ENCODE measurements at regions not wholly inside any gene's neighbourhood (a gene's known extent, or its start where the extent isn't known, plus 50 kb on each side); places are given as distances from the start of the nearest gene placed in this dataset.
"Not testable (repeated sequence)": the region's sequence is repeated elsewhere in the genome, so short reads cannot be mapped to it uniquely, and the experiment has no call there.

DNA sequence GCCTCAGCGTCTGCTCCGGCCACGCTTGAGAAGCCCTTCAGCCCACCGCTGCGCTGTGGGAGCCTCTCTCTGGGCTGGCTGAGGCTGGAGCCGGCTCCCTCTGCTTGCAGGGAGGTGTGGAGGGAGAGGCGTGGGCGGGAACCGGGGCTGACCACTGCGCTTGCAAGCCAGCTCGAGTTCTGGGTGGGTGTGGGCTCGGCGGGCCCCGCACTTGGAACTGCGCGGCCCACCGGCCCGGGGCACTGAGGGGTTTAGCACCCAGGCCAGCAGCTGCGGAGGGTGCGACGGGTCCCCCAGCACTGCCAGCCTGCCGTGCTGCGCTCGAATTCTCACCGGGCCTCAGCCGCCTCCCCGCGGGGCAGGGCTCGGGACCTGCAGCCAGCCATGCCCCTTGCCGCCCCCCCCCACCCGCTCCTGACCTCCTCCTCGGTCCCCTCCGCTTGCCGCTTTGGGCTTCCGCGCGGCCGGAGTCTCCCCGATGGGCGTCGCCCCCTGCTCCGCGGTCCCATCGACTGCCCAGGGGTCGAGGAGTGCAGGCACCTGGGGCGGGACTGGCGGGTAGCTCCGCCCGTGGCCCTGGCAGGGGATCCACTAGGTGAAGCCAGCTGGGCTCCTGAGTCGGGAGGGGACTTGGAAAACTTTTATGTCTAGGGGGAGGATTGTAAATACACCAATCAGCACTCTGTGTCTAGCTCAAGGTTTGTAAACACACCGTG is 106.7 kb downstream of the RAP2B start:
- no peak for DNase-seq (ENCODE audit: low spot score)

DNA sequence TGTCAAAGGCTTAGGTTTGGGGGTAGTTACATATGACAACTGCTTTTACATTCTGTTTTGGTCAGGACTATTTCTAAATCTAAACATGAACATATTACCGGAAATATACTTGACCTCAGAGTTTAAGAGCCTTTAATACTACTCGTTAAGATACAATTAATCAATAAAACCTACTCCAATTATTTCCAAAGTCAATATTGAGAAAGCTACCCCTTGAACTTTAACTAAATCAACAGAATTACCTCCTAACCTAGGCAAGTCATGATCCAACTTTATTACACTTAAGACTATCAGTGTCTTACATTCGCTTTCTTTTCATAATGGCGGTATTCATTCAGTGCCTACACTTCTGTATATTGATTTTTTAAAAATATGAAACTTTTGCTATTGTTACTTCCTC is 107.7 kb downstream of the RAP2B start:
- DNase-seq (ENCODE audit: low spot score): no peak

DNA sequence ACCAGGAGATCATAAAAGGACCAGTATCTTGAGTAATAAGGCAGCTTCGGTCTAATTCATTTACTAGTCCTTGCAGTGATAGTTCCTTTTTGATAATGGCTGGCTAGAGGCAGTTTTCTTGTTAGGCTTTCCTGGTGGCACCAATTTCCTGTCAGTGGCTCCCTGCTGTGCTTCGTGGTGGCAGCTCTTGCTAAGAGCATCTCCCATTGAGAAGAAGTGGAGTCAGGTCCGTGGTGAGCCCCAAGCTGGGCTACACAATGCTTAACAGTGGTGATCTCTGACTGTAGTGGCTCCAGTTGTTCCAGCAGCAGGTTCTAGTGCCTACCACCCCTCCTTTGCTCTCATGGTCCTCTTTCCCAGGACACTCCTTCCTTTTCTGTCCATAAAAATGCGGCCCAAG is 111.2 kb downstream of the RAP2B start:
- DNase-seq (ENCODE audit: low spot score): no peak

DNA sequence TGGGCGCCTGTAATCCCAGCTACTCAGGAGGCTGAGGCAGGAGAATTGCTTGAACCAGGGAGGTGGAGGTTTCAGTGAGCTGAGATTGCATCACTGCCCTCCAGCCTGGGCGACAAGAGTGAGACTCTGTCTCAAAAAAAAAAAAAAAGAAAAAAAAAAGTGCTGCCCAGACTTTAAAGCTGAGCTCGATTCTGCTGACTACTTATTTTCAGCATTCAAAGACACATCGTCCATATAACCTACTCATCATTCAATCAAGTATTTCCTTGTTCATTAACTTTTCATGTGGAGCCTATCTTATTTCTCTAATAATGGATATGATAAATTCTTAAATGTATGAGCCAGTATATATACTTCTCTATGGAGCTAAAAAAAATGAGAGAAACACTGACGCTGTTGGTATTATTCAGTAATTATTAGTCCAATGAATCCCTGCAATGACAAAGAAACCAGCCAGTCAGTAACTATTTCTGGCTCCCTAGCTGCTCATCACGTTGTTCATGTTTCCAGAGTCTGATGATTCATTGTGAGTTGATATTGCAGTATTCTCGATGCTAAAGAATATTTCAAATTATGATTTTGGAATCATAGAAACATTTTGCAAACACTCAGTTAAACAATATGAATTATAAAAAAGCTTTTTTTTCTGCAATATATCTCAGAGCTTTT is 111.9 kb downstream of the RAP2B start:
- peak; percentile 50 for DNase-seq (ENCODE audit: low spot score)

DNA sequence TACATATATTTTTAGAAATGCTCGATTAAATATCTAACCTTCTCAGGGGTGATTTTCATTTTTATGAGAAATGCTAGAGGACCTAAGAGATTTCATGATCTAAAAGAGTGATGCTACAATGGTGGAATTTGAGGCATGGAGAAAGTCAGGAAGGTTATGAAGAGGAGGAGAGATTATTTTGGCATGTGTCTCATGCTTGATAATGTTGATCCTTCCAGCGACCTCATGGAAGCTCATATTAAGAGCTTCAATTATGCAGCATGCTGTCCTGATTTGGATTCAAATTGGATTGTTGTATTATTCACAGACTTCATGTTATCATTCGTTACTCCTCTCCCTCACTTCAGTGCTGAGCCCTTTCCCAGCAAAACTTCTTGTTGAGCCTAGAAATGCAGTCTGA is 112.5 kb downstream of the RAP2B start:
- DNase-seq (ENCODE audit: low spot score): no peak

DNA sequence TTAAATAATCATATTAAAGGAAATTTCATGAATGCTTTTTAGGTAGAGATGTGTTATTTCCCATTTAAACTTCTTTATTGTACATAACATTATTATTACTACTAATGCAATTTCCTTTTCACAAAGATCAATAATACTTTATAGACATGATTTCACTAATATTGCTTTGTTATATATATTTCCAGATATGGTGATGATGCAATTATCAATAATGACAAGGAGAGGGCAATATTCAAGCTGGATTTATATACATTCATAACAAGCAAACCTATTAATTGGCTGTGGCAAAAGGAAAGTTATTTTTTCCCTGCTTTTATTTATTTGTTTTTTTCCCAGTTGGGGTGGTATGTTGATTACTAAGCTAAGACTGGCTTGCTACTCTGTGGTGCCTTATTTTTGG is 113.5 kb downstream of the RAP2B start:
- DNase-seq (ENCODE audit: low spot score): no peak

DNA sequence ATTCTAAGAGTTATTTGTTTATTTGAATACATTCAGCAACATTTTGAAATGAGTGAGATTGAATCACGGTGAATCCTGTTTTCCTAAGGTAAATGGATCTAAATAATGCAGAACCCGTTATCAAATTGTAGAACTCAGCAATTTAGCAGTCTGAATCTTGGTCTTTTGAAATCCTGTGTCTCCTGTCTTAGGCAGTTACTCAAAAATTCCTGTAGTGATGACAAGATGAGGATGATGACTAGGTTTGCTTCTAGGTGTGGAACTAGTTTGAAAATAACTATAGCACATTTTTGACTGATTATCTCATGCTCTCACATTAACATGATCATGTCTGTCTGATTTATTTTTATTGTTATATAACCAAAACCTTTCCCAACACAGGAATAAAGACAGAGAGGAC is 115.0 kb downstream of the RAP2B start:
- peak; percentile 11 for DNase-seq (ENCODE audit: low spot score)

DNA sequence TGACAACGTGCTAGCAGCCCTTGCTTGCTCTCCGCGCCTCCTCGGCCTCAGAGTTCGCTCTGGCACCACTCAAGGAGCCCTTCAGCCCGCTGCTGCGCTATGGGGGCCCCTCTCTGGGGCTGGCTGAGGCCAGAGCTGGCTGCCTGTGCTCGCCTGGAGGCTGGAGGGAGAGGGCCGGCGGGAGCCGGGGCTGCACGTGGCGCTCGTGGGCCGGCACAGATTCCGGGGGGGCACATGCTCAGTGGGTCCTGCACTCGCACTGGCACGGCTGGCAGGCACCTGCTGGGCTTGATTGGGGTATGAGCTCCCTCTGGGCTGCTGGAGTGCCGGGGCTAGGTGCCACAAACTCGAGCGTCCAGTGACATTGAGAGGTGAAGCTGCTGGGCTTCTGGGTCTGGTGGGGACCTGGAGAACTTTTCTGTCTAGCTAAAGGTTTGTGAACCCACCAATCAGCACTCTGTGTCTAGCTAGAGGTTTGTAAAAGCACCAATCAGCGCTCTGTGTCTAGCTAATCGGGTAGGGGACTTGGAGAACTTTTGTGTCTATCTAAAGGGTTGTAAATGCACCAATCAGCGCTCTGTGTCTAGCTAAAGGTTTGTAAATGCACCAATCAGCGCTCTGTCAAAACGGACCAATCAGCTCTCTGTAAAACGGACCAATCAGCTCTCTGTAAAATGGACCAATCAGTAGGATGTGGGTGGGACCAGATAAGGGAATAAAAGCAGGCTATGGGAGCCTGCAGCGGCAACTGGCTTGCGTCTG is 119.4 kb downstream of the RAP2B start:
- DNase-seq (ENCODE audit: low spot score): not testable (repeated sequence)

DNA sequence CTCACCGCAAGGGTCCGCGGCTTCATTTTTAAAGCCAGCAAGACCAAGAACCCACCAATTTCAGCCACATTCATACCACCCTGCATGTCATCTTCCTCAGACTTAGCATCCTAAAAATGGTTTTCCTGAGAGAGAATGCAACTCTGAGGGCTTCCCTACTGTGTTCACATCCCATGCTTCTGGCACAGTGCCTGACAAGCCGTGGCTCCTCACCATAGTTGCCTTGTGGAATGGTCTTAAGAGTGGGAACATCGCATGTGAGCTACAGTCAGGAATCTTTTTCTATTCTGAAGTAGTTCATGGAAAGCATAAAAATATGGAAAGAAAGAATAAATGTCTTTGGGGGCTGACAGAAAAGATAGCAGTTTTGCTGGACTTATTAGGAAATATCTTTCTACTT is 120.3 kb downstream of the RAP2B start:
- DNase-seq (ENCODE audit: low spot score): no peak

DNA sequence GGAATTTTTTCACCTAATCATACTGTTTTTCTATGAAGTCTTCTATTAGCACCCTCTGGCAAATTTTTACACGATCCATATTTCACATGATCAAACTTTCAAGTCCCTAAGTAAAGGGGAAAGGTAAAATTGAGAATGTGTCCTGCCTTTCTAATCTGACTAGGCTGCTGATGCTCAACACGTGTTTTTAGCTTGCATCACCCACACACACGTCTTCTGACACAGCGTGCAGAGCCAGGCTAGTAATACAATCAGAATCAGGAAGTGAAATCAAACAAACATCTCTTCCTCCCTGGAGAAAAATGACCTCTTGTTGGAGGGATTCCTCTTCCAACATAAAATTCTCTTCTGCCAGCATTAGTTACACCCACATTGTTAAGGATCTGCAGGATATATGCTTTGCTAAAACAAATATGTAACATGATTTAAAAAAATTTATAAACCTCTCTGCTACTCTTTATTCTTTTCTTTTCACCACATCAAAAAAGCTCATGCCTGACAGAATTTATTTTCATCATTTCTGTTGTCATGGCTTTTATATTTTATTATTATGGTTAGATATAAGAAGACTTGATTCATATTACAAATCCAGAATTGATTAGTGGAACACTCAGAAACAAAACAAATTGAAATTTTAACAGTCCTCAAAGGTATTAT is 122.4 kb downstream of the RAP2B start:
- peak; percentile 81 for DNase-seq (ENCODE audit: low spot score)

DNA sequence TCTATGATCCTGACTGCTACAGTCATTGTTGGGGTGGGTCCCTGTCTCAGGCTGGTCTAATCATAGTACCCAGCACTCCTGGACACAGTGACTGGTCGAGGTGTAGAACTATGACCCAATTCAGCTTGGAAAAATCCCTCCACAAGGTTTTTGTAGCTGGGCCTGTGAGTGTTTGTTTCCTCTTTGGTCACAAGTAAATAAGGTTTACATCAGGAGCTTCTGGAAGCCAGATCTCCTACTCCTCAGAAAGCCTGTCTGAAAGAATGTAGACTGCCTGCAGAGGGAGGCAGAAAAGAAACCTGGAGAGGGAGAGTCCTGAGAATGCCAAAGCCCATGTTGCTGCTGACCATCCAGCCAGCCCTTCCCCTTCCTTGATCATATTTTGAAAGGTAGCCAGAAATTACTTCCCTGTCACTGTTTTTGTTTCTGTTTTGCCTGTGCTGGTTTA is 123.2 kb downstream of the RAP2B start:
- peak; percentile 48 for DNase-seq (ENCODE audit: low spot score)

DNA sequence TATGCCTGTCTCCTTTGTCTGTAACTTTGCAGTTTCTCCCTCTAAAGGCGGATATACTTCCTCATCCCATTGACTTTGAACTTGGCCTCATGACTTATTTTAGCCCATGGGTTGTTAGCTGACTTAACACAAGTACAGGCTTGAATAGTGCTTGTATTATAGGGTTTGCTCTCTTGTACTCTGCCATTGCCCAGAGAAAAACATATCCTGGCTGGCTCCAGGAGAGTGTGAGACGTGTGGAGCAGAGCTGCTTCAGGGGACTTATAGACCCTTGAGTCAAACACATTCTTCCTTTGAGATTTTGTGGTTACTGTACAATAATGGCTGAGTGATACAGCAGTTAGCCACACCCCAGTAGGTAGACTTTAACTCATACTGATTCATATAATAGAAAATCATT is 124.0 kb downstream of the RAP2B start:
- no peak for DNase-seq (ENCODE audit: low spot score)

DNA sequence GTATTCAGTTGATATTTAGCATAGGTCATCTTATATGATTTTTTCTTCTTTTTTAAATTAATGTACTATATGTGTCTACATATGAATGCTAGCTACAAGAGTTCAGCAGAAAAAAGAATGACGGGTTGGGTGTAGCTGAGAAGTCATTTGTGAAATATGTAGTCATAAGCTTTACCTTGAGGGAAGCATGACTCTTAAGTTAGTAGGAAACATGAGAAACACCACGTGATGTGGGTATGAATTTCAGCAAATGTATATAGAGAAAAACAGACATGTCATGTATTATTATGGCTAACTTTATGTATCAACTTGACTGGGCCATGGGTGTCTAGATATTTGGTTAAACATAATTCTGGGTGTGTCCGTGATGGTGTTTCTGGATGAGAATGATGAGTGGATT is 125.0 kb downstream of the RAP2B start:
- DNase-seq (ENCODE audit: low spot score): no peak

DNA sequence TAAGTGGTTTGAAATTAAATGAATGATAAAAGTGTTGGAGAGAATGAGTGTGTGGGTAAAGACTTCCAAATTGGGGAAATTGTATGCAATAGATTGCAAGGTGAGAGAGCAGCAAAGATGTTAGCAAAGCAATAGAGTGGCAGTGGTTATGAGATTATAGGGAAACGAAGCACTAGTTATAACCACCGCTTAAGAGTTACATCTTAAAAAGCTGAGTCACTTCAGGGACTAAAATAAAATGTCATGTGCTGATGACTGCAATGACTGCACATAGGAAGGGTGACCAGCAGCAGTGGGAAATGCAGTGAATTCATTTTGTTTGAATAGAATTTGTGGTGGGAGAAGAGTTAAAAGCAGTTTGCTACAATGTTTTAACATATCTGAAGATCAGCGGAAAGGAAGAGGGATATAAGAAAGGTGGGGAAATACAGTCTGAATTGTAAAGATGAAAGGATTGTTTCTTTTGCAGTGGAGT is 127.3 kb downstream of the RAP2B start:
- DNase-seq (ENCODE audit: low spot score): peak; percentile 41

DNA sequence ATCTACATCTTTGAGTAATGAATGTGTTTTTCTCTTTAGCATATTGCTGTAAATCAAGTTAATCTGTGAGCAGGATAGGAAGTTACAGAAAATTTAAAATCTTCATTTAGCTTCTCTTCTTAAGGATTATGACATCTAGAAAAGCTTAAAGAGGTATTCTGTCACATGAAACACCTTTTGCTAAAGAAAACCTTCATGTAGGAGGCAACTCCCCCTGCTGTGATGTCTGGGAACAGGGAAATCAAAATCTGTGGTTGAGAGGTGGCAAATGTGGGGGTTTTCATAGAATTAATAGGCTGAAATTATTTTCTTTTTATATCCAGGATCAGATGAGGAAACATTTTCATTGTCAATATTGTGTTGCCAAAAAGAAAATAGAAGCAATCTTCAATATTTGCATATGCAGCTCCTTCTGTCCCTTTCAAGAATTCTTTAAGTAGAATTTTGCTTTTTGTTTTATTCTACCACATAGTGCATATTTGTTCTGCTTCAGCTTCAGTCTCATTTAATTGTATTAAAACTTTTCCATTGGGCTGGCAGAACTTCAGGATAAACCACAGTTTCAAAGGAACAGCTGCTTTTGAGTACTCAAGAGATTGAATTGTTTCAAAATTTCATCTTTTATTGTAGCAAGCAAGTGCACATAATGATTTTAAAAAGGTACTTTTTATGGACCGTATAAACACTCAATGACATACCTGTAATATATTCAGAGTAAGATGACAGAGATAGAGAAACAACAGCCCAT is 128.4 kb downstream of the RAP2B start:
- DNase-seq (ENCODE audit: low spot score): no peak

DNA sequence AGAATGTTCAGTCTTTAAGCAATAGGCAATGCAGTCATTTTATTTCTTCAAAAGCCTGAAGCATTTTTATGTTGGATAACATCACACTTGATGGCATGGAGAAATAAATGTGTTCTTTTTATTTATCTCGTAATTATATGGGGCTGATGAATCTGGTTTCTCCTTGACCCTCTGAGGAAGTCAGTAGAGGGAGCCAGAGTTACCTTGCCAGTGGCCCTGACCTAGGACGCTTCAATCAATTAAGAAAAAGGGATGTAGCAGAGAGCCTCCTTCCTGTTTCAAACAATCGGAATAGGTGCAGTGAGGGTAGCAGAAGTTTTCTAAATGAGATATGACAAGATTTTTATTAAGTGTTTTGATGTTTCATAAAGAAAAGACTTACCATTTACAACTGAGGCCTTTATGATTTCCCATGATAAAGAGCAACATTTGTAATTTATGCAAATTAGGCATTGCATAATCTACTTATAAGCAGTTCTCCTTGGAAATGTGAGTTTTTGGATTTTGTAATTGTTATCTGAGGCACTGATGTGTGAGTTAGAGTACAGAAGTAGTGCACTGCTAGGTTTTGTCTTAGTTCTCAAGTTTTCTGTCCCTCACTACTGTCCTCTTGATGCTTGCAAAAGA is 129.1 kb downstream of the RAP2B start:
- no peak for DNase-seq (ENCODE audit: low spot score)

DNA sequence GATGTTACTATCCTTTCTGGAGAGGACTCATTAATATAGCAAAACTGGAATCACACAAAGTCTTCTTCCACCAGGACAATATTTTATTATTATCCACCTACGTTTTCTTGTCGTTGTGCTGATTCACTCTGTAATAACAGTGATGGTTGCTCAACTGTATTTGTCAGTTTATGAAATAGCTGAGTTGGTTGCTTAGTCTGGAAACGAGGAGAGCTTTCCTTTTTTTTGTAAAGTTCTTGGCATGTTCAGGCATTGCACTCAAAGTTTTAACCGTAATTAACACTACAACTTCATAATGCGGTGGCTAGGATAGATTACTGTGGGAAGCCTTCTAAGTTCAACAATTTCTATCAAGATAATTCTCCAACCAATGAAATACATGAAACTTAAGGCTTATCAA is 131.2 kb downstream of the RAP2B start:
- peak; percentile 45 for DNase-seq (ENCODE audit: low spot score)

DNA sequence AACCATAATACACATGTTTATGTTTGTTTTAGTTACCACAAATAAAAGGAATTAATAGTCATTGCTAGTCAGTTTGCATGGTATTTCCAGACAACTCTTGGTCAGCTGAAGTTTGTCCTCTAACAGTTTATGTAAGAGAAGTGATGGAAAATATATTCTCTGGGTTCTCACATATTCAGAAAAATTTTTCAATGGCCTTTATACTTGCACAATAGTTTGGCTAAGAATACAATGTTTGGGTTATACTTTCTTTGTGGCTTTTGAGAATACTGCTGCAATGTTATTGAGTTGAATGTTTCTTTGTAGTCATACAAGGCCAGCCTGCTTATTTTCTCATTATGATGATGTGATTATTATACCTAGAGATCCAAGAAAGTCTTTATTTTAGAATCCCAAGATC is 133.9 kb downstream of the RAP2B start:
- no peak for DNase-seq (ENCODE audit: low spot score)

DNA sequence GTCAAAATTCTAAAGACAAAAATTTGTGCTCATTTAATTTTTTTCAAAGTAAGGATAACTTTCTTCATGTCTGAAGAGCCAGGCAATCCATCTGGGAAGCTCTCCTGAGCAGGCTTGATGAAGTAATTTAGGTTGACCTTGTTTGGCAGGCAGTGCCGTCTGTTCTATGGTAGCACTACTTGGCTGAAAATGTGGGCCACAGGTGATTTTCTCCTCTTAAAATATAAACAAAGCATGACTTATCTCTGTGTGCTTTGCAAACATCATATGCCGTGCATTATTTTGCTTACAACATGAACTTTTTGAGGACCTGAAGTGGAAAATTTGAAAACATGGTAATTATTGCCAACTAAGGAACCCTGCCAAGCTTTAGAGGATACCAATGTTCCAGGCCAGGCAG is 143.2 kb downstream of the RAP2B start:
- DNase-seq (ENCODE audit: low spot score): no peak

DNA sequence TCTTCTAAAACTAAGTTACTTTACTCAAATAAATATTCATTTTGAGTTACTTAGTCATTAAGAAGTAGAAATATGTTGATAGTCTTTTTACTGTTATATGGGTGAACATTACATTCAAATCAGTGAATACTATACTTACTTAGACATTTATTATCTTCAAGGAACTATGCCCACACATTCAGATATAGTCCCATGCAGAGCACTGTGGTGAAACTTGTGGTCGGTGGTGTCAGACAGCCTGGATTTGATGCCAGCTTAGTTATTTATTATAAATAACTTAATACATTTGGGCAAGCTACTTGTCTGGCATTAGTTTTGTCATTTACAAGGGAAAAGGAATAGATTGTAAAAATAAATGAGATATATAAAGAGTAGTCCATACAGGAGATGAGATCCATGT is 149.5 kb downstream of the RAP2B start:
- DNase-seq (ENCODE audit: low spot score): no peak

DNA sequence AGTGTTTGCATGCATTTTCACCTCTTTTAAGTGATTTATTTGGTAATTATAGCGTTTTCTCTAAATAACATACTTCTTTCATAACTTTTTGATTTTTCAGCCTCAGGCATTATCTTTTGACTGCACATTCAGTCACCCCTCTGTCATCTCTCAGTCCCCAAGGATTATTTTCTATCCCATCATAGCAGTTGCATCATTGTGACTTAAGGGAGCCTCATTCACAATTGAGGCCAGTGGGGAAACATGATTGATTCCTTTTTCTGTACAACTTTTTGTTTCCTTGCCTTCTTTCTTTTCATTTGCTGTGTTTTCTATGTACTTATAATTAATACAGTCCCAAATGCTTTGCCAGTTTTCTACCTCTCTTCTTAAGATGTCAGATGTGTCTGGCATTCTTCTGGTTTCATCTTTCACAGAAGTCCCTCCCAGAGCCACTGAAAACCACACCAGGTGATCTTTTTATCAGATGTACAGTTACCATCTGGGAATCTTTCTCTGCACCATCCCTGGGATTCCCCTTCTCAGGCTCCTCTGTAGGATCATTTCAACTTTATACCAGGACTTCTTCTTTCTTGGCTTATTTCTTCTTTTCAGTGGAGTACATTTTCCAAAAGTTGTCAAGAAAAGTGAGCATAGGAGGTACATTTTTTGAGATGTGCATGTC is 151.4 kb downstream of the RAP2B start:
- no peak for DNase-seq (ENCODE audit: low spot score)
